HG03432 (cell line): ENCODE measurements at regions not wholly inside any gene's neighbourhood (a gene's known extent, or its start where the extent isn't known, plus 50 kb on each side); places are given as distances from the start of the nearest gene placed in this dataset.

Source experiments
- ATAC-seq: cut with Tn5 transposase; IDR thresholded peaks from one replicate; pipeline ENCODE4 v1.9.1; 2021; ENCODE audit warnings: mild to moderate bottlenecking, moderate library complexity; ENCODE audit not compliant: unreplicated experiment

GRCh38 chr7:39883812-39884390, 66.2 kb upstream of the CDK13 start:
- no peak for ATAC-seq

- ATAC-seq, result no peak
These were observed 61.7 kb upstream of the CDK13 start for GRCh38 chr7:39888171-39888853.

- ATAC-seq, result no peak
These were observed 59.6 kb upstream of the CDK13 start for GRCh38 chr7:39890411-39890810.

- ATAC-seq, result no peak
These were observed 58.2 kb upstream of the CDK13 start for GRCh38 chr7:39891894-39892293.

- no peak for ATAC-seq
These were observed 57.7 kb upstream of the CDK13 start for GRCh38 chr7:39892361-39892760.

GRCh38 chr7:39894904-39895303, 55.2 kb upstream of the CDK13 start:
- ATAC-seq, result no peak

GRCh38 chr7:39896840-39897239, 53.2 kb upstream of the CDK13 start:
- ATAC-seq, result no peak

GRCh38 chr7:39898867-39899266, 51.2 kb upstream of the CDK13 start:
- no peak for ATAC-seq
